OCI-LY3 (cell line): ENCODE measurements at regions not wholly inside any gene's neighbourhood (a gene's known extent, or its start where the extent isn't known, plus 50 kb on each side); places are given as distances from the start of the nearest gene placed in this dataset.

ENCODE experiments used
- H2AFZ ChIP-seq: fragments of 200-600, 300-600 bp; shearing (Covaris generic); 2 replicates; pipeline ENCODE4 v1.6.0; 2014; ENCODE audit warnings: antibody characterized with exemption, low read depth, low read length
- H3K27ac ChIP-seq: fragments of 200-600, 300-600 bp; sonication (generic); 2 replicates; pipeline ENCODE4 v1.5.1; 2014; ENCODE audit warnings: mild to moderate bottlenecking, low read length, moderate library complexity, mixed read lengths
- H3K27me3 ChIP-seq: fragments of 200-600, 300-600 bp; sonication (generic); 2 replicates; pipeline ENCODE4 v1.6.1; 2014; ENCODE audit warnings: low read depth, low read length, mixed read lengths
- H3K36me3 ChIP-seq: fragments of 200-600, 300-600 bp; sonication (generic); replicated peaks from 2 replicates; pipeline ENCODE3; 2014; ENCODE audit warnings: low read depth, low read length, mixed read lengths
- H3K4me1 ChIP-seq: fragments of 300-600, 200-600 bp; sonication (generic); 2 replicates; pipeline ENCODE4 v1.6.1; 2014; ENCODE audit warnings: low read length, mixed read lengths
- H3K4me2 ChIP-seq: fragments of 200-600, 300-600 bp; sonication (generic); 2 replicates; pipeline ENCODE4 v1.6.1; 2014; ENCODE audit warnings: low read length, mixed read lengths
- H3K4me3 ChIP-seq: fragments of 300-600, 200-600 bp; sonication (generic); 2 replicates; pipeline ENCODE4 v1.5.1; 2014; ENCODE audit warnings: antibody characterized with exemption, mild to moderate bottlenecking, low read length, moderate library complexity
- H3K79me2 ChIP-seq: fragments of 300-600, 200-600 bp; shearing (Covaris generic); 2 replicates; pipeline ENCODE4 v1.6.1; 2014; ENCODE audit warnings: mild to moderate bottlenecking, low read length, mixed read lengths
- H3K9ac ChIP-seq: fragments of 300-600, 200-600 bp; shearing (Covaris generic); 2 replicates; pipeline ENCODE4 v1.6.0; 2014; ENCODE audit warnings: mild to moderate bottlenecking, low read length, moderate library complexity
- H3K9me3 ChIP-seq: fragments of 200-600, 300-600 bp; shearing (Covaris generic); 2 replicates; pipeline ENCODE4 v1.6.1; 2014; ENCODE audit warnings: low read length, mixed read lengths; ENCODE audit not compliant: insufficient read depth
- H4K20me1 ChIP-seq: fragments of 200-600, 300-600 bp; sonication (generic); 2 replicates; pipeline ENCODE4 v1.6.1; 2016; ENCODE audit warnings: low read length, mixed read lengths; ENCODE audit not compliant: insufficient read depth
- CTCF ChIP-seq: fragments of 200-600, 300-600 bp; sonication (generic); IDR thresholded peaks from 2 replicates; pipeline ENCODE4 v1.5.1; 2014; ENCODE audit warnings: antibody characterized with exemption, low read length, low read depth
- EZH2phosphoT487 ChIP-seq: fragments of 200-600 bp; shearing (Covaris generic); IDR thresholded peaks from 2 replicates; pipeline ENCODE4 v1.6.1; 2018; ENCODE audit warnings: antibody characterized with exemption, mixed run types, low read depth

DNA sequence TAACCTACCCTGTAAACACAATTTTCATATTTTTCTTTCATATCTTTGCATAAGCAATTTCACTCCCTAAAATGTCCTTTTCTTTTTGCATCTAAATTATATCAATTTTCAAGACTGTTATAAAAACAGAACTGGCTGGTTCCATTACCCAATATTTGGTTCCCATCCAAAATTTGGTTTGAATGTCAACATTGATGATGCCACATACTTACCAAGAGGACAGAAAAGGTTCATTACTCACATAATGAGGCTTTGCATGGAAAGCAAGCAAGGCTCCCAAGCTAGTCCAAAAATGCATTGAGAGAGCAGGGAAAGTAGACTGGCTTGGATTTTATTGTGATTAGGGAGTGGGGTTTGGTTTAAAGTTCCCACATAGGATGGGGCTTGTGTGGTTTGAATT, 144.4 kb upstream of the AKIRIN2 start:
- no peaks in the 10 kb centered on the region for H3K79me2 ChIP-seq
- no peak overlapping the region for H3K9ac ChIP-seq
- H4K20me1 ChIP-seq, result no peaks in the 10 kb centered on the region
- H3K9me3 ChIP-seq, result no peaks in the 10 kb centered on the region
- H3K4me3 ChIP-seq, result no peak overlapping the region
- no peaks in the 10 kb centered on the region for H3K4me1 ChIP-seq
- no peaks in the 10 kb centered on the region for H3K27me3 ChIP-seq
- H3K4me2 ChIP-seq, result no peak overlapping the region
- no peaks in the 10 kb centered on the region for H3K36me3 ChIP-seq
- no peak overlapping the region for H2AFZ ChIP-seq
- no peak overlapping the region for H3K27ac ChIP-seq
- TF ChIP-seq CTCF (no peak), EZH2phosphoT487 (no peak)

DNA sequence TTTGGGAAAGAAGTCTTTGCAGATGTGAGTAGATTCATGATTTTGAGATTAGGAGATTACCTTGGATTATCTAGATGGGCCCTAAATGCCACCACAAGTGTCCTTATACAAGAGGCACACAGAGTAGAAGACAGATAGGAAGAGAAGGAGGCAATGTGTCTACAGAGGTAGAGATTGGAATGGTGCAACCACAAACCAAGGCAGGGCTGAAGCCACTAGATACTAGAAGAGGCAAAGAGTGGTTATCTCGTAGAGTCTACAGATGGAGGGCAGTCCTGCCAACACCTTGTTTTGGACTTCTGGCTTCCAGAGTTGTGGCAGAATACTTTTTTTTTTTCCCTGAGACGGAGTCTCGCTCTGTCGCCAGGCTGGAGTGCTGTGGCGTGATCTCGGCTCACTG, 138.3 kb upstream of the AKIRIN2 start:
- H4K20me1 ChIP-seq, result no peaks in the 10 kb centered on the region
- no peaks in the 10 kb centered on the region for H3K79me2 ChIP-seq
- no peak for TF ChIP-seq EZH2phosphoT487
- no peak for TF ChIP-seq CTCF
- H3K4me1 ChIP-seq, result no peaks in the 10 kb centered on the region
- no peak overlapping the region for H3K27ac ChIP-seq
- no peak overlapping the region for H3K4me2 ChIP-seq
- no peaks in the 10 kb centered on the region for H3K27me3 ChIP-seq
- no peak overlapping the region for H3K4me3 ChIP-seq
- no peak overlapping the region for H3K9ac ChIP-seq
- no peak overlapping the region for H2AFZ ChIP-seq
- no peaks in the 10 kb centered on the region for H3K9me3 ChIP-seq
- H3K36me3 ChIP-seq, result no peaks in the 10 kb centered on the region

GRCh38 chr6:87837876-87838275, 135.8 kb upstream of the AKIRIN2 start:
- no peaks in the 10 kb centered on the region for H4K20me1 ChIP-seq

DNA sequence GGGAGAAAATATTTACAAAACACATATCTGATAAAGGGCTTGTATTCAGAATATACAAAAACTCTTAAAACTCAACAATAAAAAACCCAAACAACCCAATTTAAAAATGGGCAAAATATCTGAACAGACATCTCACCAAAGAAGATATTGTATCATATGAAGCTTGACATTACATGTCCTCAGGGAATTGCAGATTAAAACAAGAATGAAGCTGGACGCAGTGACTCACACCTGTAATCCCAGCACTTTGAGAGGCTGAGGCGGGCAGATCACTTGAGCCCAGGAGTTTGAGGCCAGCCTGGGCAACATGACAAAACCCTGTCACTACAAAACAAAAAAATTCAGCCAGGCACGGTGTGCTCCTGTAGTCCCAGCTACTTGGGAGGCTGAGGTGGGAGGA, 135.4 kb upstream of the AKIRIN2 start:
- Histone ChIP-seq H3K4me1 (peaks cover 3% of the 10 kb centered on the region; the same call in 1 of the 2 replicates), H3K27ac (no peak overlapping the region), H3K9me3 (no peaks in the 10 kb centered on the region), H3K79me2 (no peaks in the 10 kb centered on the region), H3K9ac (no peak overlapping the region), H3K27me3 (no peaks in the 10 kb centered on the region), H3K4me2 (no peak overlapping the region), H3K36me3 (no peaks in the 10 kb centered on the region), H4K20me1 (no peaks in the 10 kb centered on the region), H3K4me3 (no peak overlapping the region), H2AFZ (no peak overlapping the region)
- TF ChIP-seq EZH2phosphoT487 (no peak), CTCF (no peak)

More at GRCh38 chr6:87837876-87838275, 135.8 kb upstream of the AKIRIN2 start:
- Histone ChIP-seq H3K27ac (no peak overlapping the region), H3K4me1 (no peaks in the 10 kb centered on the region), H3K9me3 (no peaks in the 10 kb centered on the region), H3K4me3 (no peak overlapping the region), H3K79me2 (no peaks in the 10 kb centered on the region), H3K9ac (no peak overlapping the region), H3K36me3 (no peaks in the 10 kb centered on the region), H3K4me2 (no peak overlapping the region), H3K27me3 (no peaks in the 10 kb centered on the region), H2AFZ (no peak overlapping the region)
- no peak for TF ChIP-seq EZH2phosphoT487
